ENCODE measurements at regions not wholly inside any gene's neighbourhood (a gene's known extent, or its start where the extent isn't known, plus 50 kb on each side); places are given as distances from the start of the nearest gene placed in this dataset.

DNA sequence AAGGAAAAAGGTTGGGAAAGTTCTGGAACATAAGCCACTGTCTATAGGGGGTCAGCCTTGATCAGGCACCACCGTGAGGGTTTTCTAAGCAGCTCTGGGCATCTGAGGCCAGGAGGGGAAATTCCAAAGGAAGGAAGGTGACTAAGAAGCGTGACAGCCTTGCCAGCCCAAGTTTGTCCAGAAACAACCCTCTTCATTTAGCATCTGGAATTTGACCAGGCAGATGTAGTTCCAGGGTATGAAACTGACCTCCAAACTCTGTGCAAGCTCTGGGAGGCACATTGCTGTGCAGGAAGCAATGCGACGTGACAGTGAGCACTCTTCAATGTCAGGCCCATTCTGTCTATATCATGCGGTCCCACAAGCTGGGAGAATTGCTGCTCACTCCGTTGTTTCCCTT is 85.4 kb upstream of the TPM1 start:
- TF ChIP-seq, protein P1, sequence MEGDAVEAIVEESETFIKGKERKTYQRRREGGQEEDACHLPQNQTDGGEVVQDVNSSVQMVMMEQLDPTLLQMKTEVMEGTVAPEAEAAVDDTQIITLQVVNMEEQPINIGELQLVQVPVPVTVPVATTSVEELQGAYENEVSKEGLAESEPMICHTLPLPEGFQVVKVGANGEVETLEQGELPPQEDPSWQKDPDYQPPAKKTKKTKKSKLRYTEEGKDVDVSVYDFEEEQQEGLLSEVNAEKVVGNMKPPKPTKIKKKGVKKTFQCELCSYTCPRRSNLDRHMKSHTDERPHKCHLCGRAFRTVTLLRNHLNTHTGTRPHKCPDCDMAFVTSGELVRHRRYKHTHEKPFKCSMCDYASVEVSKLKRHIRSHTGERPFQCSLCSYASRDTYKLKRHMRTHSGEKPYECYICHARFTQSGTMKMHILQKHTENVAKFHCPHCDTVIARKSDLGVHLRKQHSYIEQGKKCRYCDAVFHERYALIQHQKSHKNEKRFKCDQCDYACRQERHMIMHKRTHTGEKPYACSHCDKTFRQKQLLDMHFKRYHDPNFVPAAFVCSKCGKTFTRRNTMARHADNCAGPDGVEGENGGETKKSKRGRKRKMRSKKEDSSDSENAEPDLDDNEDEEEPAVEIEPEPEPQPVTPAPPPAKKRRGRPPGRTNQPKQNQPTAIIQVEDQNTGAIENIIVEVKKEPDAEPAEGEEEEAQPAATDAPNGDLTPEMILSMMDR (IDR thresholded peaks at IDR 0.05) = no peak
- no peak for TF ChIP-seq POLR2A (IDR thresholded peaks at IDR 0.05)
